ENCODE measurements at regions not wholly inside any gene's neighbourhood (a gene's known extent, or its start where the extent isn't known, plus 50 kb on each side); places are given as distances from the start of the nearest gene placed in this dataset.

DNA sequence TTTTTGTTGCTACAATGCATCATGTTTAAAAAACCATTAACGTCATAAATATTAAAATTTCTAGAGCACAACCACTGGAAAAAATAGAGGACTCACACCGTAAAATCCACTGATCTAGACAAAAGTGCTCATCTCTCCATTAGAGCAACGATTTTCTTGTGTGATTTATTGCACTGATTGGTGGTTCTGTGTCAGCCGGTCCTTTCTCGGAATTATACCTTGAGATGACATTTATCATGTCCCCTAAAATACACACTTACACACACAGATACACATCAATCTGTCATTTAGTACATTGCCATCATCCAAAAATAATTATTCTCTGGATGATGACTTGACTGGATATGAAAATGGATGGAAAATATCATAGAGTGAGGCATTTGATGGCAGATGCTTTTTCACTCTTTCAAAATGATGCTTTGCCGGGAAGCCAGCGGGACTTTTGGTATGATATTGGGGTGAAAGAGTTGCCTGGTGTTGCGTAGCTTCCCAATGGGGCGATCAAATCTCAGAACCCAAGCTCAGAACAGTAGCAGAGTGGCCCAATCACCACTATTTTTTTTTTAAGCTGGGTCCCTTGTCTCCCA lies 226.6 kb downstream of the GAS1 start:
- DNase-seq (ENCODE audit: low read depth), result no peak
- H3K4me3 ChIP-seq (replicated peaks; ENCODE audit: low read depth, low read length), result no peak overlapping the region
- TF ChIP-seq, protein P1, sequence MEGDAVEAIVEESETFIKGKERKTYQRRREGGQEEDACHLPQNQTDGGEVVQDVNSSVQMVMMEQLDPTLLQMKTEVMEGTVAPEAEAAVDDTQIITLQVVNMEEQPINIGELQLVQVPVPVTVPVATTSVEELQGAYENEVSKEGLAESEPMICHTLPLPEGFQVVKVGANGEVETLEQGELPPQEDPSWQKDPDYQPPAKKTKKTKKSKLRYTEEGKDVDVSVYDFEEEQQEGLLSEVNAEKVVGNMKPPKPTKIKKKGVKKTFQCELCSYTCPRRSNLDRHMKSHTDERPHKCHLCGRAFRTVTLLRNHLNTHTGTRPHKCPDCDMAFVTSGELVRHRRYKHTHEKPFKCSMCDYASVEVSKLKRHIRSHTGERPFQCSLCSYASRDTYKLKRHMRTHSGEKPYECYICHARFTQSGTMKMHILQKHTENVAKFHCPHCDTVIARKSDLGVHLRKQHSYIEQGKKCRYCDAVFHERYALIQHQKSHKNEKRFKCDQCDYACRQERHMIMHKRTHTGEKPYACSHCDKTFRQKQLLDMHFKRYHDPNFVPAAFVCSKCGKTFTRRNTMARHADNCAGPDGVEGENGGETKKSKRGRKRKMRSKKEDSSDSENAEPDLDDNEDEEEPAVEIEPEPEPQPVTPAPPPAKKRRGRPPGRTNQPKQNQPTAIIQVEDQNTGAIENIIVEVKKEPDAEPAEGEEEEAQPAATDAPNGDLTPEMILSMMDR (IDR thresholded peaks at IDR 0.05; ENCODE audit: low read length, missing control alignments), result no peak

DNA sequence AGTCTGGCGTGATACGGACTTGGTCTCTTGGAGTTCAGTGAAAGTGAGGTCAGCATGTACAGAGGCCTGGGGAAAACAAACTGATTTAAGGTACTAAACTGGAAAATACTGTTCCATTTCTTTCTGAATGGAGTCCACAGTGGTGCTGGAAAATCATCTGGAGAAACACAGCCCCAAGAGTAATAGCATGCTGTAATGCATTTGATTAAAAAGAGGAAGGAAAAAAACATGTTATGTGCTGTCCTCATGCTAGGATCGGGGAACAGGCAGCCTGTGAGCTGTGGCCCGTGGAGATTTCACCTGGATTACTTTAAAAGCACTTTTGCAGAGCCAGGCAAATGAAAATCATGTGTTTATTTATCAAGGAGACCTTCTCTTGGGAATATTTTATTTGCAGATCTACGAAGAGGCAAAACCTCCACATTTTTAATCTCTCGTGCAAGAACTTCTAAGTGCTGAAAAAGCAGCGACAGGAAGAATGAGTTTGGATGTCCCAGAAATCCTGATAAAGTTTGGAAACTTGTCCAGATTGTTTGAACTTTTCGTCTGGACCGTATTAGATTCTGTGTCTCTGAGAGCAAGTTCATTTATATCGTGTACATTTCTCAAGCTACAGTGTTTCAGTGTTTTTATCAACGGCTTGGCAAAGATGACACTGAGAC lies 228.8 kb downstream of the GAS1 start:
- DNase-seq (ENCODE audit: low read depth), result no peak
- TF ChIP-seq, protein P1 (IDR thresholded peaks at IDR 0.05; ENCODE audit: low read length, missing control alignments), result no peak
- no peak overlapping the region for H3K4me3 ChIP-seq (replicated peaks; ENCODE audit: low read depth, low read length)

DNA sequence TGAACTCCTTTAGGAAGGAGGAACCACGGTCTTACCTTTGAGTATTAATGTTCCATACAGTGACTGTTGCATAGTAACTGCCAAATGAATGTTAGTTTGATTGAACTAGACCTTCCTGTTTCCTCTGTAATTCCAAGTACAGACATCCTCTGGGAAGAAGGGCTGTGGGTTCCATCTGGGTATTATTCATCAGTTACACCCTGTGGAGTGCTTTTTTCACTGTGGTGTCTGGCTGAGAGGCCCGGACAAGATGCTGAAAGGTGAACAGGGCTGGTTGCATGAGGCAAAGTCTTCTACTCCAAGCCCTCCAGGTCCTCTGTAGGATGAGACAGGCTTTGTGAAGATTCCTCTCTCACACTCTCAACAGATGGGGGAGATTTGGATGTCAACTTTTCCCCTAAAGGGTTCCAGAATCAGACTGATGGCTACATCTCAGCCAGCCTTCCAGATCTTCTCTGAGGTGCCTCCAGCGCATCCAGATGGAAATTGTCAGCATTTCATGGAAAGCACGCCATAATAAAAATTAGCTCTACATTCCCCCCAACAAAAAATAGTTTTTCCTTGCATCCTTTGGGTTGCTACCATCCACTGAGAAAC lies 230.9 kb downstream of the GAS1 start:
- H3K4me3 ChIP-seq (replicated peaks; ENCODE audit: low read depth, low read length), result no peak overlapping the region
- DNase-seq (ENCODE audit: low read depth), result no peak
- TF ChIP-seq, protein P1 (IDR thresholded peaks at IDR 0.05; ENCODE audit: low read length, missing control alignments), result no peak

DNA sequence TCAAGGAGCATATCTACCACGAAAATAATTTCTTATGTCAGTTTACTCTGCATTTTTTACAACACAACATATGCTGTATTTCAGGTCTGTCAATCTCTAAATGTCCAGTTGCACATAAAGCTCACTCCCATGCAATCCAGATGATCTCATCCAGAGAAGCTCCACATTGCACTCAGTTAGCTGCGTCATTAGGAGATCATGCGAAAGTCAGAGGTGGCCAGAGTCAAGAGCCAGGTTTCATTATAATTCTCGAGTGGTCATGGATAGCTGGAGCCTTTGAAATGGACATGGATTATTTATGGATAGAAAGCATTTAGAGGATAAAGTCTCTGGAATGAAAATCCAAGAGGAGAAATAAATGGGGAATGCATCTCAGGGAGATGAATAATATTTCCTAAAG lies 232.3 kb downstream of the GAS1 start:
- no peak overlapping the region for H3K4me3 ChIP-seq (replicated peaks; ENCODE audit: low read depth, low read length)
- peak; percentile 78 for DNase-seq (ENCODE audit: low read depth)
- TF ChIP-seq, protein P1 (IDR thresholded peaks at IDR 0.05; ENCODE audit: low read length, missing control alignments), result no peak

DNA sequence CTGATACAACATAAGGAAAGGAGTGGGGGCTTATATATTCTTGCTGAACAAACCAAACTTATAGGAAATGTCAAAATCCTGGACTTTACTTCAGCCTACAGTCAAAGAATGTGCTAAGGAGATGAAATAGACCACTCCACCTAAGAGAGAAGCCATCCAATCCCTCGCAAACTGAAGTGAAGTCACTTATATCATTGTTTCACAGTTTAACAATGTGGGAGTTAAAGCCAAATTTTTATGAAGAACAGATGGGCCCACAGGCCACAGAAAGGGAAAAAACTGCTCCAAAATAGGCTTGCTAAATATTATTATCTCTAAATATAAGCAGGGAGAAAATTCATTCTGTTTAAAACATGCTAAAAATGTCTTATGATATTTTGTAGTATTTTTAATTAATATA lies 233.3 kb downstream of the GAS1 start:
- TF ChIP-seq, protein P1 (IDR thresholded peaks at IDR 0.05; ENCODE audit: low read length, missing control alignments), result no peak
- H3K4me3 ChIP-seq (replicated peaks; ENCODE audit: low read depth, low read length), result no peak overlapping the region
- DNase-seq (ENCODE audit: low read depth), result peak; percentile 62

DNA sequence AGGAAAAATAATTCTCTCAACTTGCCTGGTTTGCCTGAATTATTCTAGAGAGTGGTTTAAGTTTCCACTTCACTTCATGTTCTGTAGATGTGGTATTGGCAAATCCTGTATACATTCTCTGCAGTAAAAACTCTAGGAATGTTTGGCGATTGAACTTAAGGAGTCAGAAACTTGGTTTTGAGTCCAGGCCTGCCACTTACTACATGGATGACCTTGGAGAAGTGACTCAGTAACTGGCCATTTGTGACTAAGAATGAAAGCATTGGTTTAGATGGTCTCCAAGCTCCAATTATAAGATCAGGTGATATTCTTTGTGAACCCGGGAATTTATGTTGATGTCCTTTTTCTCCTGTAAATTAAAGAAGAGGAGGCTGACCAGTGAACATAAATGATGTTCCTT lies 233.8 kb downstream of the GAS1 start:
- TF ChIP-seq, protein P1 (IDR thresholded peaks at IDR 0.05; ENCODE audit: low read length, missing control alignments), result no peak
- DNase-seq (ENCODE audit: low read depth), result peak; percentile 52
- no peak overlapping the region for H3K4me3 ChIP-seq (replicated peaks; ENCODE audit: low read depth, low read length)

Data from fibroblast of pulmonary artery (primary cell).